CD14-positive monocyte (primary cell): ENCODE measurements at regions not wholly inside any gene's neighbourhood (a gene's known extent, or its start where the extent isn't known, plus 50 kb on each side); places are given as distances from the start of the nearest gene placed in this dataset.

Experiments used
- DNase-seq, 3 donors: peaks; one replicate each; pipeline ENCODE4 v3.0.0-alpha.2; 2011 to 2022
- H2AFZ ChIP-seq: 2 replicates; pipeline ENCODE4 v1.6.0; 2012; ENCODE audit warnings: mild to moderate bottlenecking, low read depth, low read length, inconsistent platforms; ENCODE audit not compliant: insufficient read depth, poor library complexity, severe bottlenecking
- H3K27ac ChIP-seq, 2 donors: 1 replicate in 1 of 2; 2 replicates in 1 of 2; pipeline ENCODE4 v1.5.1; 2012 to 2013; ENCODE audit warnings: low read length in 2 of 2, control low read depth in 1 of 2, inconsistent platforms in 1 of 2, low read depth in 1 of 2, mild to moderate bottlenecking in 1 of 2
- H3K27me3 ChIP-seq, 2 donors: one replicate each; pipeline versions ENCODE4 v1.6.0 to v1.6.1; 2011 to 2013; ENCODE audit warnings: low read length in 2 of 2; ENCODE audit not compliant: control insufficient read depth in 2 of 2, insufficient read depth in 2 of 2
- H3K36me3 ChIP-seq, 2 donors: replicated peaks in 1 of 2; 1 replicate in 1 of 2; 2 replicates in 1 of 2; pipeline versions ENCODE4 v1.5.1 to v1.6.1; 2012 to 2013; ENCODE audit warnings: low read length in 2 of 2, control low read depth in 1 of 2, inconsistent platforms in 1 of 2, mild to moderate bottlenecking in 1 of 2; ENCODE audit not compliant: insufficient read depth in 2 of 2, control insufficient read depth in 1 of 2
- H3K4me1 ChIP-seq, 2 donors: 1 replicate in 1 of 2; 2 replicates in 1 of 2; pipeline versions ENCODE4 v1.5.1 to v1.6.1; 2012 to 2013; ENCODE audit warnings: low read length in 2 of 2, control low read depth in 1 of 2, inconsistent platforms in 1 of 2, mild to moderate bottlenecking in 1 of 2, moderate library complexity in 1 of 2; ENCODE audit not compliant: insufficient read depth in 2 of 2, control insufficient read depth in 1 of 2
- H3K4me2 ChIP-seq: replicated peaks from 2 replicates; pipeline ENCODE3; 2012; ENCODE audit warnings: low read length, moderate library complexity, mild to moderate bottlenecking; ENCODE audit not compliant: poor library complexity, severe bottlenecking; ENCODE audit errors: extremely low read depth
- H3K4me3 ChIP-seq, 3 experiments: fragments of 200-600 bp in 1 of 3; sonication (generic) in 1 of 3; replicated peaks in 1 of 3; 1 replicate in 2 of 3; 2 replicates in 1 of 3; pipeline ENCODE4 v1.5.1; 2011 to 2013; ENCODE audit warnings: low read length in 3 of 3, mild to moderate bottlenecking in 3 of 3, control low read depth in 2 of 3, low read depth in 2 of 3, inconsistent platforms in 1 of 3, moderate library complexity in 1 of 3
- H3K79me2 ChIP-seq: 2 replicates; pipeline ENCODE4 v1.6.0; 2012; ENCODE audit warnings: mild to moderate bottlenecking, control low read depth, inconsistent platforms, low read length, moderate library complexity; ENCODE audit not compliant: insufficient read depth
- H3K9ac ChIP-seq: 2 replicates; pipeline ENCODE4 v1.6.0; 2017; ENCODE audit warnings: low read length, mild to moderate bottlenecking; ENCODE audit not compliant: insufficient read depth, poor library complexity, severe bottlenecking
- H3K9me3 ChIP-seq, 2 donors: replicated peaks in 1 of 2; 1 replicate in 1 of 2; 2 replicates in 1 of 2; pipeline versions ENCODE4 v1.5.1 to v1.6.1; 2012 to 2013; ENCODE audit warnings: low read length in 2 of 2, control low read depth in 1 of 2; ENCODE audit not compliant: control insufficient read depth in 1 of 2, insufficient read depth in 1 of 2
- H4K20me1 ChIP-seq: 2 replicates; pipeline ENCODE4 v1.6.0; 2012; ENCODE audit warnings: mild to moderate bottlenecking, low read length, control low read depth, moderate library complexity; ENCODE audit not compliant: insufficient read depth
- H3K27ac Mint-ChIP-seq, 7 donors: one replicate each; pipeline ENCODE4 v1.8.0; 2020; ENCODE audit warnings: mild to moderate bottlenecking in 7 of 7, mixed read lengths in 7 of 7, moderate library complexity in 6 of 7, inconsistent platforms in 2 of 7
- H3K27me3 Mint-ChIP-seq, 3 donors: one replicate each; pipeline ENCODE4 v1.8.0; 2021 to 2022; ENCODE audit warnings: low read depth in 3 of 3, mild to moderate bottlenecking in 3 of 3, mixed read lengths in 3 of 3, moderate library complexity in 3 of 3, inconsistent platforms in 1 of 3
- H3K36me3 Mint-ChIP-seq, 2 donors: one replicate each; pipeline ENCODE4 v1.8.0; 2020; ENCODE audit warnings: mixed read lengths in 2 of 2, inconsistent platforms in 1 of 2, mild to moderate bottlenecking in 1 of 2
- H3K4me1 Mint-ChIP-seq: one replicate; pipeline ENCODE4 v1.8.0; 2020; ENCODE audit warnings: mild to moderate bottlenecking, mixed read lengths
- H3K4me3 Mint-ChIP-seq, 2 donors: one replicate each; pipeline ENCODE4 v1.8.0; 2020; ENCODE audit warnings: mild to moderate bottlenecking in 2 of 2, mixed read lengths in 2 of 2, moderate library complexity in 1 of 2
- H3K9me3 Mint-ChIP-seq, 7 donors: one replicate each; pipeline ENCODE4 v1.8.0; 2020 to 2022; ENCODE audit warnings: mixed read lengths in 7 of 7, mild to moderate bottlenecking in 6 of 7, moderate library complexity in 6 of 7, inconsistent platforms in 2 of 7
- WGBS: methylation state at CpG from one replicate; pipeline ENCODE4 v1.1.5; 2013; ENCODE audit warnings: missing lambda C conversion rate; ENCODE audit not compliant: insufficient coverage; 5-methylcytosine and 5-hydroxymethylcytosine counted together
- intact Hi-C, 2 donors: fragments of 100-400 bp; cut with micrococcal nuclease; formaldehyde crosslinking; loops; one replicate each; pipeline versions ENCODE4 v1.15.0 to v1.15.1; 2023
- TF ChIP-seq, protein P1 (sequence below): fragments of 200-600 bp; IDR thresholded peaks from one replicate; pipeline ENCODE4 v1.8.0; 2022; ENCODE audit warnings: antibody characterized with exemption, mild to moderate bottlenecking

DNA sequence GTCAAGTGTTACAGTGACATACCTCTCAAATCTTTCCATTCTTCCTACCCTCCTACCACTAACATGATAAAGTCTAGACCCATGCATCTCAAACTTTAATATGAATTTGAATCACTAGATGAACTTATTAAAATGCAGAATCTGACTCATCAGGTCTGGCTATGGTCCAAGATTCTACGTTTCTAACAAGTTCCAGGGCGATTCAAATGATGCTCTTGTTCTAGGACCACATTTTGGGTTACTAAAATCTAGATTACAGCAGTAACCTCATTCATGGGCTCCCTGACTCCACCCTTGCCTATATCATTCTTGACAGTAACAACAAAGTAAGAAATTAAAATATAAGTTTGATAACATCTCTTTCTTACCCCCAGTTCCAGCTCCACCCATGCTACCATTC, 124.8 kb upstream of the LSM8 start:
- Histone ChIP-seq H2AFZ (no peak overlapping the region), H3K27ac (no peak overlapping the region), H3K9me3 (no peaks in the 10 kb centered on the region), H3K4me2 (no peak overlapping the region), H3K79me2 (no peaks in the 10 kb centered on the region), H3K27me3 (no peaks in the 10 kb centered on the region), H3K36me3 (no peaks in the 10 kb centered on the region), H3K4me3 (no peak overlapping the region), H3K9ac (no peak overlapping the region), H3K4me1 (no peaks in the 10 kb centered on the region), H4K20me1 (no peaks in the 10 kb centered on the region)
- peaks cover 0 to 5% (median 0%) of the 10 kb centered on the region in 7 donors for H3K9me3 Mint-ChIP-seq
- intact Hi-C loops: no loop called here
- TF ChIP-seq, protein P1, sequence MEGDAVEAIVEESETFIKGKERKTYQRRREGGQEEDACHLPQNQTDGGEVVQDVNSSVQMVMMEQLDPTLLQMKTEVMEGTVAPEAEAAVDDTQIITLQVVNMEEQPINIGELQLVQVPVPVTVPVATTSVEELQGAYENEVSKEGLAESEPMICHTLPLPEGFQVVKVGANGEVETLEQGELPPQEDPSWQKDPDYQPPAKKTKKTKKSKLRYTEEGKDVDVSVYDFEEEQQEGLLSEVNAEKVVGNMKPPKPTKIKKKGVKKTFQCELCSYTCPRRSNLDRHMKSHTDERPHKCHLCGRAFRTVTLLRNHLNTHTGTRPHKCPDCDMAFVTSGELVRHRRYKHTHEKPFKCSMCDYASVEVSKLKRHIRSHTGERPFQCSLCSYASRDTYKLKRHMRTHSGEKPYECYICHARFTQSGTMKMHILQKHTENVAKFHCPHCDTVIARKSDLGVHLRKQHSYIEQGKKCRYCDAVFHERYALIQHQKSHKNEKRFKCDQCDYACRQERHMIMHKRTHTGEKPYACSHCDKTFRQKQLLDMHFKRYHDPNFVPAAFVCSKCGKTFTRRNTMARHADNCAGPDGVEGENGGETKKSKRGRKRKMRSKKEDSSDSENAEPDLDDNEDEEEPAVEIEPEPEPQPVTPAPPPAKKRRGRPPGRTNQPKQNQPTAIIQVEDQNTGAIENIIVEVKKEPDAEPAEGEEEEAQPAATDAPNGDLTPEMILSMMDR: no peak
- no peaks in the 10 kb centered on the region for H3K36me3 Mint-ChIP-seq
- peaks cover 0 to 6% (median 0%) of the 10 kb centered on the region in 3 donors for H3K27me3 Mint-ChIP-seq
- WGBS: 70% methylated on average over 2 of the region's 2 CpGs
- no peak overlapping the region for H3K27ac Mint-ChIP-seq
- no peaks in the 10 kb centered on the region for H3K4me1 Mint-ChIP-seq
- H3K4me3 Mint-ChIP-seq: no peak overlapping the region
- no peak for DNase-seq

DNA sequence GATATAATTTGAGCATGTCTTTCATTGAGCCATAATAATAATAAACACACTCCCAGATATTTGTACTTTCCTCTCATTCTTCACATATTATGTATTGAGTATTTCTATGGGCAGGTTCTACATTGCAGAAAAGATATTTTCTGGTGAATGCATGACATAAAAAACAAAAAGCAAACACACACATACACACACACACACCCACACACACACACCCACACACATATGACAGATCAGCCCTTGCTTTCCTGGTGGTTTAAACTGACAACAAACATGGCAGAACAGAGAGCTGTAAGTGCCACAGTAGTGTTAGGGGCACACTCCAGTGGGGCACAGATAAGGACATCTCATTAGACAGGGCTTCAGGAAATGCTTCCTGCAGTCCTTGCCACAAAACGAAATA, 123.3 kb upstream of the LSM8 start:
- 33% methylated on average over 1 of the region's 1 CpG for WGBS
- Histone ChIP-seq H3K4me2 (no peak overlapping the region), H2AFZ (no peak overlapping the region), H3K4me1 (no peaks in the 10 kb centered on the region), H3K27ac (no peak overlapping the region), H3K9me3 (no peaks in the 10 kb centered on the region), H3K79me2 (no peaks in the 10 kb centered on the region), H3K27me3 (no peaks in the 10 kb centered on the region), H4K20me1 (no peaks in the 10 kb centered on the region), H3K9ac (no peak overlapping the region), H3K36me3 (no peaks in the 10 kb centered on the region), H3K4me3 (no peak overlapping the region)
- intact Hi-C loops: no loop called here
- no peak for DNase-seq
- no peak overlapping the region for H3K4me3 Mint-ChIP-seq
- peaks cover 0 to 5% (median 0%) of the 10 kb centered on the region in 7 donors for H3K9me3 Mint-ChIP-seq
- no peaks in the 10 kb centered on the region for H3K4me1 Mint-ChIP-seq
- H3K27ac Mint-ChIP-seq: no peak overlapping the region
- TF ChIP-seq, protein P1: no peak
- peaks cover 0 to 6% (median 0%) of the 10 kb centered on the region in 3 donors for H3K27me3 Mint-ChIP-seq
- H3K36me3 Mint-ChIP-seq: no peaks in the 10 kb centered on the region
